GM19468 (cell line): ENCODE measurements at regions not wholly inside any gene's neighbourhood (a gene's known extent, or its start where the extent isn't known, plus 50 kb on each side); places are given as distances from the start of the nearest gene placed in this dataset.
"Not testable (repeated sequence)": the region's sequence is repeated elsewhere in the genome, so short reads cannot be mapped to it uniquely, and the experiment has no call there.

Source experiments
- ATAC-seq: cut with Tn5 transposase; IDR thresholded peaks from one replicate; pipeline ENCODE4 v1.9.1; 2021; ENCODE audit warnings: mild to moderate bottlenecking, moderate library complexity, moderate number of reproducible peaks; ENCODE audit not compliant: unreplicated experiment; ENCODE audit errors: extremely low read depth

DNA sequence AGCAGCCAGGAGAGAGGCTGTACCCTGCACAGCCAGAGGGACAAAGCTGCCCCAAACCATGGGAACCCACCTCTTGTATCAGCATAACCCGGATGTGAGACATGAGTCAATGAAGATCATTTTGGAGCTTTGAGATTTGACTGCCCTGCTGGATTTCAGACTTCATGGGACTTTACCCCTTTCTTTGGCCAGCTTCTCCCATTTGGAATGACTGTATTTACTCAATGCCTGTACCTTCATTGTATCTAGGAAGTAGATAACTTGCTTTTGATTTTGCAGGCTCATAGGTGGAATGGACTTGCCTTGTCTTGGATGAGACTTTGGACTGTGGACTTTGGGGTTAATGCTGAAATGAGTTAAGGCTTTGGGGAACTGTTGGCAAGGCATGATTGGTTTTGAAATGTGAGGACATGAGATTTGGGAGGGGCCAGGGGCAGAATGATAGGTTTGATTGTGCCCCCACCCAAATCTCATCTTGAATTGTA is 616.2 kb downstream of the RWDD3 start:
- no peak for ATAC-seq

DNA sequence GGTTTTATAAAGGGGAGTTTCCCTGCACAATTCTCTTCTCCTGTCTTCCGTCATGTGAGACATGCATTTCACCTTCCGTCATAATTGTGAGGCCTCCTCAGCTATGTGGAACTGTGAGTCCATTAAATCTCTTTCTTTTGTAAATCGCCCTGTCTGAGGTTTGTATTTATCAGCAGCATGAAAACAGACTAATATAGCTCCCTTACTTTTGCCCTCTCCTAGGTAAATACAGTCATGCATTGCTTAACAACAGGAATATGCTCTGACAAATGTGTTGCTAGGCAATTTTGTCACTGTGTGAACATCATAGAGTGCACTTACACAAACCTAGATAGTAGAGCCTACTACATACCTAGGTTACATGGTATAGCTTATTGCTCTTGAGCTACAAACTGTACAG is 616.8 kb downstream of the RWDD3 start:
- ATAC-seq, result no peak

DNA sequence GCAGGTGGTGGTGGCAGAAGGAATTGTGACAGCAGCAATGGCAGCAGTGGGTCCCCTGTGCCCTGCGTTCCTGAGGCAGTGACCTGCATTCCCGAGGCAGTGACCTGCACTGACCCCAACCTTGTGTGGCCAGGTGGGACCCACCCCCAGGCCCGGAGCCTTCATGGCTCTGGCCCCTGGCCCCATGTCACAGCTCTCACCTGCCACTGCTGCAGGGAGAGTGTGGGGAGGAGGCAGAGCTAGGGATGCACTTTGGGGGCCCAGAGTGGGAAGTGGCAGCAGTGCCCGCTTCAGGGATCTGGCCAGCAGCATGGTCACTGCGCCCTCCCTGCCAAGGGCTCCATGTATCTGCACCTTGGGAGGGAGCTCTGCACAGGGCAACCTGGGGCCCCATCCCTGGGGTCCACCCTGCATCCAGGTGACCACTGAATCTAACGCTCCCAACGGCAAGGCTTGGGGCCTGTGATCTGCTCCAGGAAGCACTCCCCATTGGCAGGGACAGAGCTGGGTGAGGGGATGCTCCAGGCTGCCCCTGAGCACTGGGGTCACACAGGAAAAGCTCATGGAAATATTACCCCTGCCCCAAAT is 618.6 kb downstream of the RWDD3 start:
- ATAC-seq, result no peak

DNA sequence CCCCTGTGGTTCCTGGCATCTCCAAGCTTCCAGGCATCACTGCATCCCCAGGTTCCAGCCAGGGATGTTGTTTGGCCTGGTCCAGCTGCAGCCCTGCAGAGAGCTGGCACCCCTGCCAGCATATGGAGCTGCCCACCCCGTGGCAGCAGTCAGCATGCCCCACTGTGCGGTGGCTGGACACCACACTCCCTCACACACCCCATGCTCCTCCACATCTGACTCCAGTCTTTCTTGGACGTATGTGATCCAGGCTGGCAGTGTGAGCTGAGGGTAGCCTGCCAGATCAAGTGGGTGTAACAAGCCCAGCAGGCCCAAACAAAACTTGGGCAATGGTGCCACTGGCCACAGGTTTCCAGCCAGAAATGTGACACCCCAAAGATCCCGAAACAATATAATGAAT is 620.4 kb downstream of the RWDD3 start:
- no peak for ATAC-seq

DNA sequence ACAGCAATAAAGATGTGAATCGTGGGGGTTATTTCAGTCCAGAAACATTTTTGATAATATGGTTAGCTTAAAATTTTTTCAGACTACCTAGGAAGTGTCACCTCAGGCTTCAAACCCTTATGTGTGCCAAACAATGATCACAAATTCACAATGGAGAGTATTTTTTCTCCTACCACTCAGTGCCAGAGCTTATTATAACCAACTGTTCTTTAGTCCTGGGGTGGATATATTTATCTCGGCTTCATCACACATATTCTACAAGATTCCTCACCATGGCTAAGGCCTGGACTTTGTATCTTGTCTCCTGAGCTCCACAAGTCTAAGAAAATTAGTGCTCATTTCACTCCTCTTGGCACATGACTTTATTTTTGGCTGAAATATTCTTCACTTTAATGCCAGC is 629.1 kb downstream of the RWDD3 start:
- ATAC-seq, result no peak

DNA sequence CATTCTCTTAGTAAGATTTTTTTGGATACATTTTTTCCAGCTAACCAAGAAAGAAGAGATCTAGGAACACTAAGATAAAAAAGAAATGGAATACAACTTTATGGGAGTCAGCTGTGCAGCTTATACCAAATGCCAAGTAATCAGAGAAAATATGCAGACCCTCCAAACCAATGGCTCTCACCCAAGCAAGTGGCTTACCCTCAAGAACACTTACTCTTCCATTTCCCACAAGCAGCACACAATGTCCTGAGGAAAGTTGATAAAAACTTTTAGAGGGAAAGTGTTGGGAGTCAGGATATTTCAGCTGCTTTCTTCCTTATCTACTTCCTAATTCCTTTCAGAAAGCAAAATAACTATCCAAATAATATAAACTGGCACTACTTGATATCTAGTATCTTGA is 631.8 kb downstream of the RWDD3 start:
- no peak for ATAC-seq

DNA sequence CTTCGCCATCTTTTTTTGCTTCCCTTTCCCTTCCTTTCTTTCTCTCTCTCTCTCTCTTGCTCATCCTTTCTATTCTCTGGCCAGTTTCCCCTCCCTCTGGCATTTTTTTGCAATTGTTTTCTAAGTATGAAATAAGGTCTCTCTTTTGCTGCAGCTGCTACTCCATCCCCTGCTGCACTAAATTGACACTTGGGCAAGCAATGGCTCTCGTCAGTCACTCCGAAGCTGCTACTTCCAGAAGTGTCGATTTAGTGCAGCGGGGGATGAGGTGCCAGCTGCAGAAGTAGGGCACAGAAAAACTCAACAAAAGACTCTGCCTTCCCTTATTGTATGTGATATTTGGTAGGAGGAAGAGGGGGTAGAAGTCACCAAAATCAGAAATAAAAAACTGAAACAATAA is 642.3 kb downstream of the RWDD3 start:
- ATAC-seq, result no peak

DNA sequence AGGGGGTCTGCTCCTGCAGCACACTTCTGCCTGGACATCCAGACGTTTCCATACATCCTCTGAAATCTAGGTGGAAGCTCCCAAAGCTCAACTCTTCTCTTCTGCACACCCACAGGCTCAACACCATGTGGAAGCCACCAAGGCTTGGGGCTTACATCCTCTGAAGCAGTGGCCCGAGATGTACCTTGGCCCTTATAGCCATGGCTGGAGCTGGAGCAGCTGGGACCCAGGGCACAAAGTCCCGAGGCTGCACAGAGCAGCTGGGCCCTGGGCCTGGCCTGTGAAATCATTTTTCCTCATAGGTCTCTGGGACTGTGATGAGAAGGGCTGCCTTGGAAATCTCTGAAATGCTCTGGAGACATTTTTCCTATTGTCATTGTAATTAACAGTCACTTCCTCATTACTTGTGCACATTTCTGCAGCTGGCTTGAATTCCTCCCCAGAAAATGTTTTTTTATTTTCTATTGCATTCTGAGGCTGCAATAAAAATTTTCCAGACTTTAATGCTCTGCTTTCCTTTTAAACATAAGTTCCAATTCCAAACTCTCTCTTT is 645.6 kb downstream of the RWDD3 start:
- no peak for ATAC-seq

DNA sequence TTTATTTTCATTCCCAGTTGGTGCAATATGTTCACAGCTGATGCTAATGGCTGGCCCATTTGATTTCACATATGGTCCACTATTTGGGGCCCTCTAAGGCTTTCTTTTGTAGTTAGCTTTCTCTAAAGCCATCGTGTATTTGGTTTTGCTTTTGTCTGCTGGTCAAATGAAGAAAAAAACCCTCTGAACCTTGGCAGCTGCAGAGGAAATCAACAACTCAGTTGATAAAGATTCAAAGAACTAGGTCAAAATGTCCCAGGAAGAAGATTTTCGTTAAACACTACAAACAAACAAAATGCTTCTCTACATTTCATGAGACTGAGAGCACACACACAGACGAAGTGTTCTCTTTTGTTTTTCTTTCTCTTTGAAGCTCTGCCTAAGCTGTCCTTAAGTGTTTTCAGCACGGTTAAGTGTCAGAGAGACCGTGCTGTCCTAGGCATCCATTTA is 655.0 kb downstream of the RWDD3 start:
- no peak for ATAC-seq

DNA sequence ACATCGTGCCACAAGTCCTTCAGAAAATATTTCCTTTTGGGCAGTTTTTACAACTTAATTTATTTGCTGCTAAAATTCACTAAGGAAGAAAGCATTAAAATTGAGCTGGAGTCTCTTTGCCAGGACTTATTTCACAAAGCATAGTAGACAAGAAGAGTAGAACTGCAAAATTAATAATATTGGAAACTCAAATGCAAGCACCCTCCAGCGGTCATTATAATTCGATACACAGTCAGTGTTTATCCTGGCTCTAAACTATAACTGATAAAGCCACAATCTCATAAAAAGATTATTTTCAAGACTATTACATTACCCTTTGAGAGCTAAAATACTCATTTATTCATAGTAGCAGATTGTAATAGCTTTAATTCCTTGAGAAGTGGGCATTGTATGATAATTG is 655.4 kb downstream of the RWDD3 start:
- ATAC-seq, result no peak

DNA sequence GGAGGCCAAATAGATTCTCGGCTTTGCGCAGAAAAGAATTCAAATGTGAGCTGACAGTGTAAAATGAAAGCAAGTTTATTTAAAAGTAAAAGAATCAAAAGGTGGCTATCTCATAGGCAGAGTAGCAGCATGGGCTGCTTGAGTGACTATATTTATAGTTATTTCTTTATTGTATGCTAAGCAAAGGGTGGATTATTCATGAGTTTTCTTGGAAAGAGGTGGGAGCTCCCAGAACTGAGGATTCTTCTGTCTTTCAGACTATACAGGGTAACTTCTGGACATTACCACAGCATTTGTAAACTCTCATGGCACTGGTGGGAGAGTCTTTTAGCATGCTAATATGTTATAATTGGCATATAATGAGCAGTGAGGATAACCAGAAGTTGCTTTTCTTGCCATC is 659.9 kb downstream of the RWDD3 start:
- no peak for ATAC-seq

DNA sequence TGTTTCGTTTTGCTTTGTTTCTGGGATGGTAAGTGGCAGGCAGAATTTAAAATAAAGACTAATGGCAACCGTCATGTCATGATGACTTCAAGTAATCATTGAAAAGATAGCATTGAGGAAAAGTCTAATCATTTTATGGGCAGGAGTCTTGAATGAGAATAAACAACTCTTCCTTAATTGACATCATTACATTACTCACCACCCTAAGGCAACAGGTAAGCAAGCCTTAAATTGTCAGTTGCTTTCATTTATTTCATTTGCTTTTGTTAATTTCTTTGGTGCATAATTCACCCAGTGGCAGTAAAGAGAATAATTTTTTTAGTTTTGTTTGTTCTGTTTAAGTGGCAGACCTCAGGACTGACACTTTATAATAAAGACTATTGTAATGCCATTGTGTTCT is 669.0 kb downstream of the RWDD3 start:
- no peak for ATAC-seq

DNA sequence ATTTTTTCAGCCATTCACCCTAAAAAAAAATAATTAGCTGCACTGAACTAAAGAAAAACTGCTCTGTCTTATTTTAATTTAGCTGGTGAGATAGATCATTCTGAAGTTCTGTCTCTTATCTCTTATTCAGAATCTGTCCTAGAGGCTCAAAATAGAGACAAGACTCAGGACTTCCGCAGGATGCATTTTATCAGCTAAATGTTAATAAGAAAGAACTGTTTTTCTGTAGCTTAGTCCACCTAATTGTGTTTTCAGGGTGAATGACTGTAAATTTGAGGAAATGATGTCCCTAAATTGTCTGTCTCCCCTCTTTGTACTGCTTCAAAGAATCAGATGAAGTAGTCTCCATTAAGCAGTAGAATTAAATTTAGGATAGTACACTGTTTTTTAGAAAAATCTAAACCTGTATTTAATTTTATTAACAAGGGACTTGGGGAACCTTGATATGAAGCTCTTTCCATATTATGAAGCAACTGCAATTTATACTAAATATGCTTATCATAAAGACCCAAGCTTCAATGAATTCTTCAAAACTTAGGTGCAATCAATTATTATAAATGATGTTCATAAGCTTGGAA is 671.9 kb downstream of the RWDD3 start:
- ATAC-seq, result no peak

DNA sequence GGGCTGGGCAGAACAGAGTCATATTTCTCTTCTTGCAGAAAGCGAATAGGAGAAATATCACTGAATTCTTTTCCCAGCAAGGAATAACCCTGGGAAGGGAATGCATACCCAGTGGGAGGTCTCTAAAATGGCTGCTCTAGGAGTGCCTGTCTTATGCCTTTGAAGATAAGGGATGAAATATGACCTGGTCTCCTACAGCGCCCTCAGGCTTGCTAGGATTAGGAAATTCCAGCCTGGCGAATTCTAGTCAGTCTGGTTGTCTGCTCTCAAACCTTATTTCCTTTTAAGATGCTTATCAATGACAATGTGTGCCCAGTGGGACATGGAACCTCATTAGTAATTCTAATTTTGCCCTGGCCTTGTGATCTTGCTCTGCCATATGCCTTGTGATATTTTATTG is 677.7 kb downstream of the RWDD3 start:
- not testable (repeated sequence) for ATAC-seq

DNA sequence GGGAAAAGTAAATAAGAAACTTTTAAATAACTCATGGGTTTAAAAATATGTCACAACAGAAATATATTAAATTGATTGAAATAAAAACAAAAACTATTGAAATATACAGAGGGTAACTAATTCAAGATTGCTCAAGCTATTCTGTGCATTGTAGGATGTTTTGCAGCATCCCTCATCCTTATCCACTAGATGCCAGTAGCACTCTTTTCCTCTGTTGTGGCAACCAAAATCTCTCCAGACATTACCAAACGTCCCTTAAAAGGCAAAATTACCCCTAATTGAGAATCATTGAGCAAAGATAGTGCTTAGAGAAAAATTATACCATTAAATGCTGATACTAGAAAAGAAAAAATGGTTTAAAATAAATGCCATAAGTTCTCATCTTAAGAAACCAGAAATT is 682.6 kb downstream of the RWDD3 start:
- ATAC-seq, result no peak

DNA sequence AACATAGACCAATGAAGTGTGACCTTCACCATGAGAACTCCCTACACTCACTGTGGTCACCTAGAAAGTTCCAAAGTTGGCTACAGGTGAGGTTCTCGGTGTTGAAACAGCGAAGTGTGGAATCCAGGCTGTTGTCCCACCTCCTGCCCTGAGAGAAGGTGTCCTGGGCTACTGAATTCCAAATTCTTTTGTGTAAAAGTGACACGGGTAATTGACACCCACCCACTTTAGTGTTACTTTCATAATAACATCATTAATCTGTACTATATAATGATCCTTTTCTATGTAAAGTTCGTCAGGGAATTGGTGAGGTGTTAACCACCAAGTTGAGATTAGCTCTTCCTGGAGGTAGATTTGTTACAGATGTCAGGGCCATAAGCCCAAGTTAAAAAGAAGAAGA is 690.7 kb downstream of the RWDD3 start:
- no peak for ATAC-seq

DNA sequence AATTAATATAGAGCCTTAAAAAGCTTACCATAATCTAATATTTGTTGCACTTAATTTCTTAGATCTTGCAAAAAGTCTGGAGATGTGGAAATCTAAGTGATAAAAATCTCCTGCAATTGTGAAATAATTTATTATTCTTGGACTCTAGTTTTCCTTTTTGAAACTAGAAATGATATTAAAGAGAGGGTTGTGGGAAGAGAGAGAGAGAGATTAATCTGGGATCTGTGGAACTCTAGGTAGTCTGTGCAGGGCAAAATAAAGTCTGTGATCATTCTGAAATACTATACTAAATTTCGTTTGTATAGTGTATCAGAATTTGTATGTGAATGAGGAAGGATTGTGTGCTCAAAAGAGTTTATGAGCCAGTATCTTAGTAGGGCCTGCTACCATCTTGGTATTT is 692.3 kb downstream of the RWDD3 start:
- no peak for ATAC-seq

DNA sequence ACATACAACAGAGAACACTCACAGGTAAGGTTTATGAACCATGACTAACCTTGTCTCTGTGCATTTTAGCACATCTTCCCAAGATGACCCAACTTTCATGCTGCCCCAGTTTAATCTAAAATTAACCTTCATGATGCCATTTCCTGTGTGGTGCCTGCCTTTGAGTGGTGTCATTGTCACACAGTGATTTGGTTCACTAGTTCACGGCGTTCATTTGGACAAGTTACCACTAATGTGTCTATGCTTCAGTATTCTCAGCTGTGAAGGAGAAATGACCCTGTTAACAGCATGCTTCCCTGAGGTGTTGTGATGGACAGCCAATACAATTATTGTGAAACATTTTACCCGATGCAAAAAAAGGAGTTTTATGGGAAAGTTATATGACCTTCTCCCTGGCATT is 693.1 kb downstream of the RWDD3 start:
- ATAC-seq, result no peak

DNA sequence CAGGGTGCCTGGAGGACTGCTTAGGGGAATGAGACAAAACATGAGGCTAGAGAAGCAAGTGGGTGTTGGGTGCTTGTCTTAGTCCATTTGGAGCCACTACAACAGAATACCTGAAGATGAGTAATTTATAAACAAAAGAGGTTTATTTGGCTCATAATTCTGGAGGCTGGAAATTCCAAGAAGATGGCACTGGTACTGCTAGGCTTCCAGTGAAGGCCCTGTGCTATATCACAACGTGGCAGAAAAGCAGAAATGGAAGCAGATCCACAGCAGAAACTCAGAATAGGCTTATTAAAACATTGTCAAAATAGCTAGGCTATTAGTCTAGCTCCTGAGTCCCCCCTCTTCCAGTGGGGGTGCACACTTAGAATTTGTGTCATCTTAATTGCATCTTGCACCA is 701.7 kb downstream of the RWDD3 start:
- no peak for ATAC-seq

DNA sequence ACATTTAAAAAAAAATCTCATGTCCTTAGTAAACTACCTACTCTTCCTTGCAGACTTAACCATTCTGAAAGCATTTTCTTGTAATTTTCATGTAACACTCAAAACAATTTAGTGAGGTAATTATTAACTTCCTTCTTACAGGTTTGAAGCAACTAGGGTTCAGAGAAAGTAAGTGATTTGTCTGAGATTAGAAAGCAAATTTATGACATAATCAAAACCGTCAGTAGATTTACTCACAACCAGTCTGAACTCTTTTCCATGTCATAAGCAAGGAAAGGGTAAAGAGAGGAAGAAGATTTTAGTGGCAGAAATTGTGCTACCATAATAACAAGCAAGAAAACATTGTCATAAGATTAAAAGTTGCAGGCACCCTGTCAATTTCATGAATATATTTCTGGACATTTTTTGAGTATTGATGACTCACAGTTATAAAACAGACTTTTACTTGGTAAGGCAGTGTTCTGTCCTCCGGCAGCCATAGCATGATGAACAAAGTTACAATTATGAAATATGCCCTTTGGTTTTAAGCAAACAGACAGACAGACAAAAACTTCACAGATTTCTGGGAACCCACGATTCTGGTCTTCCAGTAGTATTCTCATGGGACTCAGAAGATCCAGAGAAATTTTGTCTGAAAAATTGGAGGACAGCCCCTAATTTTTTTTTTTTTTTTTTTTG is 707.2 kb downstream of the RWDD3 start:
- no peak for ATAC-seq

DNA sequence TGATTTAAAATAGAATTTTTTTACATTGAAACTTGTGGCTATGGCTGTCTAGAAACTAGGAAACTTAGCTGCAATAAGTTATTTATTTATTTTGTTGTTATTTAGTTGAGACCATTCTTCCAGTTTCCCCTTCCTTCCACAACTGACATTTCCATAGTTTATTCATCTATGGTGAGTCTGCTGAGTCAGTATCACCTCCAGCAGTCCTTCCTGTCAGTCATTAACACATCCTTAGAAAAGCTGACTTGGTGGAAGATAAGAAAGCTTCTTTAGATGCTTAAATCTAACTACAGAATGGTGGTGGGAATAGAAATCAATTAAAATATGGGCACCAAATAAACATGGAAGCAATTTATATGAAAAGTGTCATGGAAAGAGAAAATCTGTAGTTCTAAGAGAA is 714.0 kb downstream of the RWDD3 start:
- no peak for ATAC-seq
